SKM-1 (cell line): ENCODE measurements at regions not wholly inside any gene's neighbourhood (a gene's known extent, or its start where the extent isn't known, plus 50 kb on each side); places are given as distances from the start of the nearest gene placed in this dataset.
"Not testable (repeated sequence)": the region's sequence is repeated elsewhere in the genome, so short reads cannot be mapped to it uniquely, and the experiment has no call there.

ENCODE experiments used
- DNase-seq: peaks from one replicate; lab custom pipeline; 2025; ENCODE audit not compliant: unreplicated experiment; lab: John Stamatoyannopoulos, UW

GRCh38 chr7:114364151-114364550 lies 50.5 kb upstream of the FOXP2 start:
- no peak for DNase-seq

- no peak for DNase-seq
These were observed 51.3 kb upstream of the FOXP2 start for GRCh38 chr7:114363292-114363691.

DNA sequence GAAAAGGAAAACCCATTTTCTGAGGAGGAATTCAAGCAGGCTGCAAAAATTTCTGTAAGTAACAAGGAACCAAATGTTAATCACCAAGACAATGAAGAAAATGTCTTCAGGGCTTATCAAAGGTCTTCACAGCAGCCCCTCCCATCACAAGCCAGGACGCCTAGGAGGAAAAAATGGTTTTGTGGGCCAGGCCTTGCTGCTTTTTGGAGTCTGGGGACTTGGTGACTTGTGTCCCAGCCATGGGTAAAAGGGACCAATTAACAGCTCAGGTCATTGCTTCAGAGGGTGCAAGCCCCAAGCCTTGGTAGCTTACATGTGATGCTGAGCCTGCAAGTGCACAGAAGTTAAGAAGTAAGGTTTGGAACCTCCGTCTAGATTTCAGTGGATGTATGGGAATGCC lies 55.7 kb upstream of the FOXP2 start:
- no peak for DNase-seq

DNA sequence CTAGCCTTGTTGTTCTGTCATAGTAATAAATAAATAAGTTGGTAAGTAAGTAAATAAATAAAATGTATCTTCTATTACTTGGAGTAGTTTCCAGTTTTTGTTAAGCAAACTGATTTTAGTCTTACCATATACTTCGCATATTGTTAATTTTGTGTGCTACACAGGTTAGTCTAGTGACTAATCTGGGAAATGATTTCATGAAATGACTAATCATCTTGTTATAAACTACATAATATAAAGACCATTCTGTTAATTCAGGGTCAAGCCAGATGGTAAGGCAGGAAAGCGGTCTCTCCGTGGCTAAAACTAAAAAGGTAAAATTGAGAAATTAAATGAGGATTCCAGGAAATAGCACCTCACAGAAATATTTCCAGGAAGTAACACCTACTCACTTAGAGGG lies 58.5 kb upstream of the FOXP2 start:
- no peak for DNase-seq

GRCh38 chr7:114354306-114354705 lies 60.3 kb upstream of the FOXP2 start:
- DNase-seq, result no peak

- no peak for DNase-seq
These were observed 69.1 kb upstream of the FOXP2 start for GRCh38 chr7:114345494-114345893.

- DNase-seq, result no peak
These were observed 70.5 kb upstream of the FOXP2 start for GRCh38 chr7:114343949-114344708.

DNA sequence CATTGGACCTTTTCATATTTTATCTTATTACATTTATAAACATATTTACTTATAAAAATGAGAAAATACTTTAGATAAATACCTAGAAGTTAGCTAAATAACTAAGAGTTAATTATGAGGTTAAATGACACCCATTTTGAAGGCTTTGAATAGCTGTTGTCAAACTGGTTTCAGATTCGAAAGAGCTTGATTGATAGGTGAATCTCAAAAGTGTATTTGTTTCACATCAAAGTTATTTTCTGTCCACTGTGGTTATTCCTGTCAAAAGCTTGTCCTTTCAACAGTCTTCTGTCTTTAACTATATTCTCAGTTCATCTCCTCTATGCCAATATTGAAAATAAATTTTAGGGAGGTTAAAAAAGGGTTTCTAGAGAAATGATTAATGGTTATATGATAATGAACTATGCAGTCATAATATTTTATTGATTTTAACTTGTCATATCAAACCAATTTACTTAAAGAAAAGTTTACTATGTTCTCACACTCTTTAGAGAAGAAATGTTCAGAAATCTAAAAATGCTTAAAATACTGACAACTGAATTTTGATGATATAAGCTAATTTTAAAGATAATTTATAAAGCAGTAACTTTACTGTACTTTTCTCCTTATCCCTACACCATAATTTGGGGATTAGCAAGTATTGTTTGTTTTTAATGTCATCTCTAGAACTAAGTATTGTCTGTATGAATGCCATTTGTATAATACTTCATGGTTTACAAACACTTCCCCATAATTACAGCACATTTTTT lies 72.0 kb upstream of the FOXP2 start:
- DNase-seq, result no peak

DNA sequence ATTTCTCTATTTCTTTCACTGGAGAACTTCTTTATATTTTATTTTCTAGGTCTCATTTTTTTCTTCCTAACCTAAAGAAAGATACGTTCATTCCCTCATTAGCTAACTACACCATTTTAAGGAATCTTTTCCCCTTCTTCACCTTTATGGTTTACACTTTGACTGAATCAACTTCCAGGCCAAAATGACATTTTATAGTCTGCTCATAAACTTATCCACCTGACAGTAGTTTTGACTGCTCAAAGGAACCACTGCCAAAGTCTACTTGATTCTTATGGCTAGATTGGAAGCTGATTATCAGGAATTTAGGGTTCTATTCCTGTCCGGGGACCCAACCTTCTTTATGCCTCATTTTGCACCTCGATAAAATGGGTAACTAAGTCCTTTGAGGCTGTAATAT lies 73.0 kb upstream of the FOXP2 start:
- DNase-seq, result no peak

DNA sequence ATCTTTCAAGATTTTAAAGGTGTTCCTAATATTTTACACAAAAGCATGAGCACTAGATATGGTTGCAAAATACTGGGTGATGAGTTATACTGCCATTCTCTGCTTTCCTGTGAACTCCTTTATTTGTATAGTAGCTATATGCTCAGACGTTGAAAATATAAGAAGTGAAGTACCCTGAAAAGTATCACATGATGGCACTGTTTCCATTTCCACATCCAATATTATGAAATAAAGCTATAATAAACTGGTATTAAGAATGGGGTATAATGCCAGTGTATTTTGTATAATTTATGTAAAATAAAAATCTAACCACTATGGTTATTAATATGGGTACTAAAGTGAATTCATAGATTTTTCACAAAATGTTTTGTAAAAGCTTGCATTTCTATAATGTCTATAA lies 79.6 kb upstream of the FOXP2 start:
- no peak for DNase-seq

GRCh38 chr7:114329458-114329857 lies 85.2 kb upstream of the FOXP2 start:
- not testable (repeated sequence) for DNase-seq

- no peak for DNase-seq
These were observed 97.0 kb upstream of the FOXP2 start for GRCh38 chr7:114317450-114318098.

- DNase-seq, result no peak
These were observed 102.0 kb upstream of the FOXP2 start for GRCh38 chr7:114312649-114313048.

DNA sequence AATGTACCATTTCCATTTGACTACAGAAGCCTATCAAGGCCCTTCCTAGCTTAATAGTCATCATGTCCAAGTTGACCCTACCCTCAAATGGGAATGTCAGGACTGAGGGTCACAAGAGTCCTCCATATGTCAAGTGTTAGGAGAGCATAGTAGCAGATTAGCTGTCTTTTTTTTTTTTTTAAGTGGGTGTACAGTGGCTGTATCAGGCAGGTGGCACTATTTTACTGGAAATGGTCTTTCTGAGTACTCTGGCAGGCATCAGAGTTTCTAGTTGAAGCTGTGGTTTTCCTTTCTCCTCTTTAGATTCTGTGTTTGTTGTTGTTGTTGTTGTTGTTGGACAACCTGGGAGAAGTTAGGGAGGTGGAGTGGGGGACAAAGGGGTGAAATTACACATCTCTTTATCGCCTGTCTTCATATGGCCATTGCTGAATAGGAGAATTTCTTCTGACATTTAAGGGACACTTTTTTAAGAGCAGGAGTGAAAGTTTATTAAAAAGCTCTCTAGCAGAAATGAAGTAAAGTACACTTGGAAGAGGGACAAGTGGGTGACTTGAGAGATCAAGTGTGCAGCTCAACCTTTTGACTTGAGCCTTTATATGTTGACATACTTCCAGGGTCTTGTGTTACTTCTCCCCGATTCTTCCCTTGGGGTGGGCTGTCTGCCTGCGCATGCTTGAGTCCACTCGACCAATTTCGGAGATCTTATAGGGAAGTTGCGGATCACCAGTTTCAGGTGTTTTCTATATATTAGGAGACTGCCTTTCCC lies 104.1 kb upstream of the FOXP2 start:
- no peak for DNase-seq

GRCh38 chr7:114309729-114310128 lies 104.9 kb upstream of the FOXP2 start:
- no peak for DNase-seq

DNA sequence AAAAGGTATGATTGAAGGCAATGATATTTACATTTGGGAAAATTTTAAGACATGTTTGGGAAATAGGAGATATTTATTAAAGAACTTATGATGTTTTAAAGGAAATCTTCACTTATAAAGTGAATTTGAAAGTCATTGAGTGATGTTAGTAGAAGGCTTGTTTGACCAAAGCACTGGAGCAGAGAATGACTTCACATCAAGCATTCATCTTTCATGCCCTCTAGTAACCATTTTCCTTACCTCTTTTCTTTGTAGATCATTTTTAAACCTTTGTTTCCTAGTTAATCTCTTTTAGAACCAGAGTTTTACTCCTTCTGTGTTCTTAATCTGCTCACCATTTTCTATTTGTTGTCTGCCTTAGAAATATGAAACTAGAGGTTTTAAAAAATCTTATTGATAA lies 111.3 kb upstream of the FOXP2 start:
- DNase-seq, result no peak

DNA sequence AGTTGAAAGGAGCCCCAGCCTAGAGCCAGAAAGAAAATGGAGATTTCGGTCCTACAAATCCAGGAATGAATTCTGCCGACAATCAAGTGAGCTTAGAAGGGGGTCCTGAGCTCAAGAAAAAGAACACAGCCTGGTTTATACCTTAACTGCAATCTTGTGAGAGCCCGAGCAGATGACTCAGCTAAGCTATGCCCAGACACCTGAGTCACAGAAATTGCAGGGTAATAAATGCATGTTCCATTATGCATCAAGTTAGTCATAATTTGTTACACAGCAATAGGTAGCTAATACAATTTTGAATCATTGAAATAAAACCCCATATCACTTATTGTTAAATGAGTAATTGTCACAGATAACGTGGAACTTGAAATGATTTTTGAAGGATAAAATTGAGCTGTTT lies 111.8 kb upstream of the FOXP2 start:
- no peak for DNase-seq

- no peak for DNase-seq
These were observed 116.6 kb upstream of the FOXP2 start for GRCh38 chr7:114298011-114298410.

GRCh38 chr7:114297121-114297520 lies 117.5 kb upstream of the FOXP2 start:
- DNase-seq, result no peak

- DNase-seq, result no peak
These were observed 119.1 kb upstream of the FOXP2 start for GRCh38 chr7:114295522-114295921.

GRCh38 chr7:114294036-114294435 lies 120.6 kb upstream of the FOXP2 start:
- DNase-seq, result no peak
